ENCODE measurements at regions not wholly inside any gene's neighbourhood (a gene's known extent, or its start where the extent isn't known, plus 50 kb on each side); places are given as distances from the start of the nearest gene placed in this dataset.

DNA sequence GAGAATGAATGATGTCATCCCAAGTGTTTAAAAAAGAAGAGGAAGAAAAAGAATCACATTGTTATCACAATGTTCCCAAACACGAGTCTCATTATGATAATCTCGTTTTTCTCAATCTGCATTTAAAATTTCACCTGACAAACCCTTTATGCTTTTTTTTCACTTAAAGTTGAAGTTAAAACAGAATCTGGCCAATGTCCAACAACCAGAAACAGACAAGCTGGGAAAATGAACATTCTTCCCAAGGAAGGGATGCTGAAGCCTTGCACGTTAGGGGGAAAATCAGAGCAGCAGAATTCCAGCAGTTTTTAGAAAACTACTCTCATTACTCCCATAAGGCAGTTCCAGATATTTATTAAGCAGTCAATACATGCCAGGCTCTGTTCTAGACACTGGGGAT lies 245.3 kb downstream of the TMEM182 start:
- WGBS (ENCODE audit: extremely low coverage, insufficient read length, low lambda C conversion rate): no CpG with 5 or more reads among the region's 3 CpGs
- Histone ChIP-seq H3K9ac (ENCODE audit: extremely low read depth, insufficient read length, low read length) (no peak overlapping the region), H4K91ac (ENCODE audit: insufficient read length, low read depth, low read length) (no peak overlapping the region), H3K27ac (ENCODE audit: insufficient read length, low read depth, low read length) (no peak overlapping the region), H4K20me1 (ENCODE audit: control insufficient read depth, insufficient read depth, insufficient read length) (no peaks in the 10 kb centered on the region), H3K4me1 (ENCODE audit: insufficient read depth, low read length) (no peaks in the 10 kb centered on the region), H2BK5ac (ENCODE audit: insufficient read length, low read length) (no peak overlapping the region), H3K14ac (ENCODE audit: insufficient read depth, low read length) (no peak overlapping the region), H4K8ac (replicated peaks; ENCODE audit: insufficient read length, low read depth, low read length) (no peak overlapping the region), H3K79me2 (ENCODE audit: insufficient read depth, low read length) (no peaks in the 10 kb centered on the region), H3K23me2 (ENCODE audit: insufficient read length, low read depth, low read length, poor library complexity, severe bottlenecking) (no peaks in the 10 kb centered on the region), H4K5ac (ENCODE audit: insufficient read length, low read depth, low read length) (no peak overlapping the region), H2BK12ac (ENCODE audit: insufficient read length, low read depth, low read length) (no peak overlapping the region), H2AK5ac (ENCODE audit: insufficient read length, low read length) (no peak overlapping the region), H3T11ph (ENCODE audit: low read length) (no peak overlapping the region), H2BK20ac (ENCODE audit: low read depth, low read length, poor library complexity, severe bottlenecking) (no peak overlapping the region), H3K4ac (ENCODE audit: low read depth, low read length) (no peak overlapping the region), H3K56ac (ENCODE audit: insufficient read length, low read depth, low read length) (no peak overlapping the region), H3K79me1 (ENCODE audit: insufficient read depth, low read depth, low read length, poor library complexity, severe bottlenecking) (no peaks in the 10 kb centered on the region), H3K27me3 (ENCODE audit: insufficient read depth, low read length) (no peaks in the 10 kb centered on the region), H3K23ac (ENCODE audit: insufficient read length, low read depth, low read length) (no peak overlapping the region), H2AFZ (ENCODE audit: low read length) (no peak overlapping the region), H3K9me3 (ENCODE audit: control insufficient read depth, low read depth, low read length) (no peaks in the 10 kb centered on the region), H3K18ac (ENCODE audit: insufficient read length, low read depth, low read length) (no peak overlapping the region), H3K4me2 (ENCODE audit: insufficient read depth, insufficient read length, low read length) (no peak overlapping the region), H2BK15ac (ENCODE audit: low read depth, low read length) (no peak overlapping the region), H2BK120ac (ENCODE audit: low read depth, low read length, poor library complexity, severe bottlenecking) (no peak overlapping the region)
- Mint-ChIP-seq H3K36me3 (ENCODE audit: insufficient read depth in 1 of 3, low read depth in 3 of 3) (no peaks in the 10 kb centered on the region), H3K9me3 (no peaks in the 10 kb centered on the region), H3K27ac (no peak overlapping the region), H3K4me1 (peaks cover 6 to 16% of the 10 kb centered on the region in 2 experiments), H3K27me3 (ENCODE audit: low read depth) (peaks cover 13% of the 10 kb centered on the region), H3K4me3 (no peak overlapping the region)
- no peak for DNase-seq
- TF ChIP-seq, protein P1, sequence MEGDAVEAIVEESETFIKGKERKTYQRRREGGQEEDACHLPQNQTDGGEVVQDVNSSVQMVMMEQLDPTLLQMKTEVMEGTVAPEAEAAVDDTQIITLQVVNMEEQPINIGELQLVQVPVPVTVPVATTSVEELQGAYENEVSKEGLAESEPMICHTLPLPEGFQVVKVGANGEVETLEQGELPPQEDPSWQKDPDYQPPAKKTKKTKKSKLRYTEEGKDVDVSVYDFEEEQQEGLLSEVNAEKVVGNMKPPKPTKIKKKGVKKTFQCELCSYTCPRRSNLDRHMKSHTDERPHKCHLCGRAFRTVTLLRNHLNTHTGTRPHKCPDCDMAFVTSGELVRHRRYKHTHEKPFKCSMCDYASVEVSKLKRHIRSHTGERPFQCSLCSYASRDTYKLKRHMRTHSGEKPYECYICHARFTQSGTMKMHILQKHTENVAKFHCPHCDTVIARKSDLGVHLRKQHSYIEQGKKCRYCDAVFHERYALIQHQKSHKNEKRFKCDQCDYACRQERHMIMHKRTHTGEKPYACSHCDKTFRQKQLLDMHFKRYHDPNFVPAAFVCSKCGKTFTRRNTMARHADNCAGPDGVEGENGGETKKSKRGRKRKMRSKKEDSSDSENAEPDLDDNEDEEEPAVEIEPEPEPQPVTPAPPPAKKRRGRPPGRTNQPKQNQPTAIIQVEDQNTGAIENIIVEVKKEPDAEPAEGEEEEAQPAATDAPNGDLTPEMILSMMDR (conservative IDR thresholded peaks at IDR 0.05): no peak

Data from H9 (cell line).